ENCODE measurements at regions not wholly inside any gene's neighbourhood (a gene's known extent, or its start where the extent isn't known, plus 50 kb on each side); places are given as distances from the start of the nearest gene placed in this dataset.

DNA sequence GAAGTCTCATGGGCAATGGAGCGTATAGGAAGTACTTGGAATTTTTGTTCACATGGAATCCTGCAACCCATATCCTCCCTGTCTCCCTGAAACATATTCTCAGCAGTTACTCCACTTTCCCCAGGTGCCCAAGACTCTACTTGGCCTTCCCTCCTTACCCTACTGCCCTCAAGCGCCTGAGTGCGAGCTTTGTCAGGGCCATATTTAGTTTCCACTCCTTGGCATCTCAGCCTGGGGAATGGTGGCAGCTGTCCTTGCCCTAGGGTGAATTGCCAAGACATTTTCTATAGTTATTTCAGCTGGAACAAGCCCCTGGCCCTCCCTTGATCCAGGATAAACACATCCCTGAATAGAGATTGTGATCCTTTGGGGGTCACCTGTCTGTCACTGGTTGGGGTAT lies 569.3 kb upstream of the LRFN5 start:
- TF ChIP-seq, protein P1, sequence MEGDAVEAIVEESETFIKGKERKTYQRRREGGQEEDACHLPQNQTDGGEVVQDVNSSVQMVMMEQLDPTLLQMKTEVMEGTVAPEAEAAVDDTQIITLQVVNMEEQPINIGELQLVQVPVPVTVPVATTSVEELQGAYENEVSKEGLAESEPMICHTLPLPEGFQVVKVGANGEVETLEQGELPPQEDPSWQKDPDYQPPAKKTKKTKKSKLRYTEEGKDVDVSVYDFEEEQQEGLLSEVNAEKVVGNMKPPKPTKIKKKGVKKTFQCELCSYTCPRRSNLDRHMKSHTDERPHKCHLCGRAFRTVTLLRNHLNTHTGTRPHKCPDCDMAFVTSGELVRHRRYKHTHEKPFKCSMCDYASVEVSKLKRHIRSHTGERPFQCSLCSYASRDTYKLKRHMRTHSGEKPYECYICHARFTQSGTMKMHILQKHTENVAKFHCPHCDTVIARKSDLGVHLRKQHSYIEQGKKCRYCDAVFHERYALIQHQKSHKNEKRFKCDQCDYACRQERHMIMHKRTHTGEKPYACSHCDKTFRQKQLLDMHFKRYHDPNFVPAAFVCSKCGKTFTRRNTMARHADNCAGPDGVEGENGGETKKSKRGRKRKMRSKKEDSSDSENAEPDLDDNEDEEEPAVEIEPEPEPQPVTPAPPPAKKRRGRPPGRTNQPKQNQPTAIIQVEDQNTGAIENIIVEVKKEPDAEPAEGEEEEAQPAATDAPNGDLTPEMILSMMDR (IDR thresholded peaks at IDR 0.05; ENCODE audit: low read length, missing control alignments) = no peak
- DNase-seq (ENCODE audit: low read depth) = no peak
- no peak overlapping the region for H3K4me3 ChIP-seq (replicated peaks; ENCODE audit: low read depth, low read length)

DNA sequence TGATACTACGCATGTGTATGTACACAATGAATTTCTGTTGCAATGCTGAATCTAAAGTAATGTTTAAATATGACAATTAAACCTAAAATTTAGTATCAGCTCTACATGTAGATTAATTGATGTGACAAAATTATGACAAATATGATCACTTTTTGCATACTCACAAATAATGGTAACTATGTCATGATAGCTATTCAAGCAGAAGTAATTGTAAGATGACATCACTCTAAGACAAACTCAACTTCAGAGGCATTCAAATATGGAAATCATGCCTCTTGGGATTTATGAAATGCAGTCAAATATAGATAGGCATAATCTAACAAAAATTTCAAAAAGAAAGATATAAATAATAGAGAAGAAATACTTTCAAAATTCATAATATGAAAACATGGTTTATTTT lies 571.7 kb upstream of the LRFN5 start:
- TF ChIP-seq, protein P1 (IDR thresholded peaks at IDR 0.05; ENCODE audit: low read length, missing control alignments) = no peak
- no peak for DNase-seq (ENCODE audit: low read depth)
- no peak overlapping the region for H3K4me3 ChIP-seq (replicated peaks; ENCODE audit: low read depth, low read length)

DNA sequence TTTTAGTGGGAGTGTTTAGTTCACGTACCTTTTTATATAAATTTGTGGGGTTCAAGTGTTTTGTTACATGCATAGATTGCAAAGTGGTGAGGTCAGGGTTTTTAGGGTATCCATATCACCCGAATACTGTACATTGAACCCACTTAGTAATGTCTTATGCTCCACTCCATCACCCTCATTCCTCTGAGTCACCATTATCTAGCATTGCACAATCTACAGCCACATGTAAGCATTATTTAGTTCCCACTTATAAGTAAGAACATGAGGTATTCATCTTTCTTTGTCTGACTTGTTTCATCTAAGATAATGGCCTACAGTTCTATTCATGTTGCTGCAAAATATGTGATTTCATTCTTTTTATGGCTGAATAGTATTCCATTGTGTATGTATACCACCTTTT lies 583.7 kb upstream of the LRFN5 start:
- H3K4me3 ChIP-seq (replicated peaks; ENCODE audit: low read depth, low read length) = no peak overlapping the region
- DNase-seq (ENCODE audit: low read depth) = peak; percentile 6
- TF ChIP-seq, protein P1 (IDR thresholded peaks at IDR 0.05; ENCODE audit: low read length, missing control alignments) = no peak

GRCh38 chr14:41016213-41016612 lies 590.5 kb upstream of the LRFN5 start:
- TF ChIP-seq, protein P1 (IDR thresholded peaks at IDR 0.05; ENCODE audit: low read length, missing control alignments) = no peak
- H3K4me3 ChIP-seq (replicated peaks; ENCODE audit: low read depth, low read length) = no peak overlapping the region
- DNase-seq (ENCODE audit: low read depth) = no peak

DNA sequence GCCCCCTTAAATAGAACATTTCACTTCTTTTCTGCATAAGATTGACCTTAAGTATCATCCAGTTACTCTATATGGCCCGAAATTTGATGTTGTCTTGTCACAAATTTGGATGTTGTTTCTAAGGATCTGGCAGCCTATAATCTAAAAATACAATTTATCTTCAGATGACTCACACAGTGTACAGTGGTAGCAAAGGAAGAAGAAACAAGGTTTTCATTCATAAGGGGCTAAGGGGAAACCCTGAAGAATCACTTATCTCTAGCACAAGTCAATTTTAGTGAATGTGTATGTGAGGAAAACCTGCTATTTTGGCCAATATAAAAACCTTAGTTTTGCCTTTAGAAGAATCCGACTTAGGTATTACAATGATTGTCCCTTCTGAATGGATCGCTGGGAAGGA lies 606.3 kb upstream of the LRFN5 start:
- H3K4me3 ChIP-seq (replicated peaks; ENCODE audit: low read depth, low read length) = no peak overlapping the region
- no peak for DNase-seq (ENCODE audit: low read depth)
- TF ChIP-seq, protein P1 (IDR thresholded peaks at IDR 0.05; ENCODE audit: low read length, missing control alignments) = no peak

- no peak for DNase-seq (ENCODE audit: low read depth)
- TF ChIP-seq, protein P1 (IDR thresholded peaks at IDR 0.05; ENCODE audit: low read length, missing control alignments) = no peak
- no peak overlapping the region for H3K4me3 ChIP-seq (replicated peaks; ENCODE audit: low read depth, low read length)
Observed at GRCh38 chr14:40989260-40989659, 617.4 kb upstream of the LRFN5 start.

- TF ChIP-seq, protein P1 (IDR thresholded peaks at IDR 0.05; ENCODE audit: low read length, missing control alignments) = no peak
- no peak overlapping the region for H3K4me3 ChIP-seq (replicated peaks; ENCODE audit: low read depth, low read length)
- no peak for DNase-seq (ENCODE audit: low read depth)
Observed at GRCh38 chr14:40987481-40987880, 619.2 kb upstream of the LRFN5 start.
